Spleen (tissue), 7 donors: ENCODE measurements at regions not wholly inside any gene's neighbourhood (a gene's known extent, or its start where the extent isn't known, plus 50 kb on each side); places are given as distances from the start of the nearest gene placed in this dataset.

ENCODE experiments used
- CTCF ChIP-seq, 11 experiments: fragments of 200-600 bp in 7 of 11; fragments of 450-650 bp in 4 of 11; sonication (generic) in 4 of 11; IDR thresholded peaks in 8 of 11; conservative IDR thresholded peaks in 3 of 11; 1 replicate in 7 of 11; 2 replicates in 4 of 11; pipeline versions ENCODE4 v1.4.0 to v1.8.0; 2016 to 2021; ENCODE audit warnings: antibody characterized with exemption in 11 of 11, inconsistent platforms in 4 of 11, mild to moderate bottlenecking in 1 of 11
- POLR2AphosphoS5 ChIP-seq, 3 donors: sonication (generic); formaldehyde crosslinking; IDR thresholded peaks; one replicate each; pipeline ENCODE4 v1.5.1; 2017; ENCODE audit warnings: antibody characterized with exemption in 3 of 3
- donor health status: DM: no; HTN: no; CAD: no; lungs with moderate emphysema.
- donor health status: DM: no; HTN: no; CAD: no.
- donor health status: DM: no; HTN: no; CAD: no.

GRCh38 chr14:104392396-104393198 lies 187.0 kb upstream of the C14orf180 start:
- TF ChIP-seq CTCF (IDR thresholded peaks at IDR 0.05 in 8 of 11, conservative IDR thresholded peaks at IDR 0.05 in 3 of 11) (no peak), POLR2AphosphoS5 (IDR thresholded peaks at IDR 0.05) (no peak)
